HPDE6-E6E7 (cell line): ENCODE measurements at regions not wholly inside any gene's neighbourhood (a gene's known extent, or its start where the extent isn't known, plus 50 kb on each side); places are given as distances from the start of the nearest gene placed in this dataset.

Experiments
- DNase-seq: peaks from one replicate; pipeline ENCODE4 v3.0.0; 2011; ENCODE audit warnings: missing footprints; ENCODE audit errors: extremely low spot score

GRCh38 chr2:183284606-183285005 is 160.4 kb downstream of the NUP35 start:
- peak; percentile 69 for DNase-seq

DNA sequence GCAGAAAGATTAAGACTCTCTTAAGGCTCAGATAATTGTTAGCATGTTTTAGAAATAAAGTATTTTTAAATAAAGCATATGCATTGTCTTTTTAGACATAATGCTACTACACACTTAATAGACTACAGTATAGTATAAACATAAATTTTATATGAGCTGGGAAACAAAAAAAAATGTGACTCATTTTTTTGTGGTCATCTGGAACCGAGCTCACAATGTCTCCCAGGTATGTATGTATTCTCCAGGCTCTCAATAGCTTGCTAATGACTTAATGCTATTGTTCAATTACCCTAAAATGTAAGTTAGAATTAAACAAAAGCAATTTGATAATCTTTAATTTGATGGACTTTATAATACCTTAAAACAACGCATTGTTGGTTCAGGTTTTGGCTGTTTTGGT is 167.2 kb downstream of the NUP35 start:
- no peak for DNase-seq

DNA sequence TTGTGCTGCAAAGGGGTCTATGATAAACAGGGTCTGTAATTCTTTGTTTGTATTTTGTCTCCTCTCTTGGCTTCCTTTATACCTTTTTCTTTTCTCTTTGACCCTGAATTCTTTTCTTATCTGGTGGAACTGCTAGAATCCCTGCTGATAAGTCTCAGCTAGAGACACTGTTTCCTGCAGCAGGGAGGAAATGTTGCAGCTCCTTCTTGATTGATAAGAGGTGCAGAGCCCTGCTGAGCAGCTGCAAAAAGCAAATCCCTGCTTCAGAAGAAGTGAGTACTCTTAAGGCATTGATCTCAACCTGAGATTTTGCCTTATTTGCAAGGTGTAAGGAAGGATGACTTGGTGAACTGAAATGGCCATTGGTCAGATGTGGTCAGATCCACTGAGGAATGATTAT is 167.8 kb downstream of the NUP35 start:
- no peak for DNase-seq

GRCh38 chr2:183339311-183339710 is 215.1 kb downstream of the NUP35 start:
- DNase-seq: no peak

GRCh38 chr2:183341057-183341456 is 216.8 kb downstream of the NUP35 start:
- no peak for DNase-seq

DNA sequence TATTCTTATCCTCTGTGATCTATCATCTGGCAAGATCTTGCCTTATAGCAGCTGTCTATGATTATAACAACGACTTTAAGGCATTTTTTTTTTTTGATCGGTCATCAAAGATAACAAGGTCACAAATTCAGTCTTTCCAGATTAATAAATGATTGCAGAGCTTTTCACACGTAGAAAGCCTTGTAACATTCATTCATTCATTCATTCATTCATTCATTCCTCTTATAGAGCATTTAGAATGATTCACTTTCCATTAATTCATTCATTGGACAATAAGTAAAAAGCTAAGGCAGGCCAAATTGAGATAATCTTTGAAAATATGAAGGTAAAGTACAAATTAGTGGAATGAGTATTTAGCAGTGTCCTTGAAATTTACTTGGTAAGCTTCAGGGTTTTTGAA is 223.7 kb downstream of the NUP35 start:
- no peak for DNase-seq

DNA sequence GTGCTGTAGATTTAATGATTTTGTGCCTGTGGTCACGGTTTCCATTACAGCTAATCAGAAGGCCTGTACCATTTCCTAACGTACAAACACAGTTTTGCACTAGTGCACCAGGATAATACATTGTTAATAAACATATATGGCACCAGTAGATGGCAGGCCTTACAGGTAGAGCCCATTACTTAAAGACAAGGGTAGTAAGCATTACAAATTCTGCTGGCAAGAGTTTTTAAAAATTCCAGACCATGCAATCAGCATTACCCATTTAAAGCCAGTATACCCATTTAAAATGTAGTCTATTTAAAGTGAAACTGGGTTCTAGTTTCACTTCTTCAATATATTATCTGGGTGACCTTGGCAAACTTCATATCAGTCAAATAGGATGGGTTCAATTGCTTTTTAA is 224.2 kb downstream of the NUP35 start:
- no peak for DNase-seq

GRCh38 chr2:183349091-183349490 is 224.8 kb downstream of the NUP35 start:
- DNase-seq: no peak

GRCh38 chr2:183359867-183360266 is 235.6 kb downstream of the NUP35 start:
- no peak for DNase-seq

- DNase-seq: no peak
Observed at GRCh38 chr2:183371545-183371944, 247.3 kb downstream of the NUP35 start.

GRCh38 chr2:183375821-183376220 is 251.6 kb downstream of the NUP35 start:
- no peak for DNase-seq

GRCh38 chr2:183383854-183384253 is 259.6 kb downstream of the NUP35 start:
- no peak for DNase-seq

DNA sequence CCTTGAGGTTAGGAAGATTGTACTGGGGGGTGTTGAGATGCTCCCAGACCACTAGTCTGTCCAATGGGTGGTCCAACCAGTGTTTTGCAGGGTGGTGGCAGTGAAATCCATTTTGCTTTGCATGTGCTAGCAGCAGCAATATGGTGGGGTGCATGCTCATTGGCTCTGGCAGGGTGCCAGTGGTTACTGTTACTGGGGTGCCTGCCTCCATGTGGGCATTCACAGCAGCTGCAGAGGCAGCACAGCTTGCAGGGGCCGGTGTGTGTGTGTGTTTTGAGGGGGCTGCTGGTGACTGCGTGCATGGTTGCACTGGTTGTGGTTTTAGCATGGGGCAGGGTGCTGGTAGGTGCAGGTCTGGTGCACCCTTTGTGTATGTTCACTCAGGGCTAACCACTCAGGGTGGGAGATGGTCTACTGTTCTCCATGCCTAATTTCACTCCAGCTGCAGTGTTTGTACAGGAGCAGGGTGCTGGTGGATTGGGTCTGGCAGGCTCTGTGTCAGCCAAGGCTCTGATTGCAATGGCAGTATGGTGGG is 265.4 kb downstream of the NUP35 start:
- no peak for DNase-seq

DNA sequence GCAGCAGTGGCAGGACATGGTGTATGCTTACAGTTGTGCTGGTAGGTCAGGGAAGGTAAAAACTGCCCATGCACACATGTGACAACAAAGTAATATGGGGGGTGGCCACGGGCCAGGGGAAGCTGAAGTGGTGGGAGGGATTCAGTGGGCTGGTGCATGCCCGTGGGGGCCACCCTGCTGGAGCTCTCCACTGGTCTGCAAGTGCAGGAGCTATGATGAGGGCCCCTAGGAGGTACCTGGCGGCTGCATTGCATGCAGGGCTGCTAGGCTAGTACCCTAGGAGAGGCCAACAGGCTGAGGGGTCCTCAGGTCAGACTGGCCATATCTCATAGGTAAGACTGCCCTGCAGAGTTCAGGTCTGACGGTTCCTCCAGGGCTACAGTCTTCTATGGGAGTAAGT is 265.9 kb downstream of the NUP35 start:
- no peak for DNase-seq

DNA sequence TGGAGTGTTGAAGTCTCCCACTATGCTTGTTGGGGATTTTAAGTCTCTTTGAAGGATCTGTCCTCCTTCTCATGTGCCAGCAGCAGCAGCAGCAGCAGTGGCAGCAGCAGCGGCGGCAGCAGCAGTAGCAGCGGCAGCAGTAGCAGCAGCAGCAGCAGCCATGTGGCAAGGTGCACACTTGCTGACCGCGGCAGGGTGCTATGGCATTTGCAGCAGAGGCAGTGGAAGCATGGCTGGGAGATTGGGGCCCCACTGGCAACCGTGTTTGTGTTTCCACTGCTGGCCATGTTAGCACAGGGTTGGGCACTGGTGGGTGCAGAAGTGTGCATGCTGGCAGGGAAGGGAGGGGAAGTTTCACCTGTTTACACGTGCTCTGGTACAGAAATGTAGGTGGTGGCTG is 280.1 kb downstream of the NUP35 start:
- DNase-seq: no peak

DNA sequence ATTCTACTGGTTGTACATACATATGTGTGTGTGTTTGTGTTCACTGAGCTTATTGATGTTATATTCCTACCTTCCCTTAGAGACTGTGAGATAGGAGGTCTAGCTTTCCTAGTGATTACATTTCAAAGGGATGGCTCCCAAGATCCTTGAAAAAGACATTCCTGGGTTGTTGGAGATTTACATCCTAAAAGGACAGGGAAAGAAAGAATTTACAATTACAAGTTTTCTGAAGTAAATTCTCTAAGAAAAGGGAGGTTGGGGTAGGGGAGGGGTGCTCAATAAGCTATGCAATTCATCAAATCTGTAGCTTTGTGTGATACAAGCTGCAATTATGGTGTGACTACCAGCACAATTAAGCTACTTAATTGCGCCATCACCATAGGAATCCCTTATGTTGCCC is 284.3 kb downstream of the NUP35 start:
- no peak for DNase-seq

- DNase-seq: no peak
Observed at GRCh38 chr2:183409662-183410061, 285.4 kb downstream of the NUP35 start.

GRCh38 chr2:183416753-183417152 is 292.5 kb downstream of the NUP35 start:
- DNase-seq: no peak

DNA sequence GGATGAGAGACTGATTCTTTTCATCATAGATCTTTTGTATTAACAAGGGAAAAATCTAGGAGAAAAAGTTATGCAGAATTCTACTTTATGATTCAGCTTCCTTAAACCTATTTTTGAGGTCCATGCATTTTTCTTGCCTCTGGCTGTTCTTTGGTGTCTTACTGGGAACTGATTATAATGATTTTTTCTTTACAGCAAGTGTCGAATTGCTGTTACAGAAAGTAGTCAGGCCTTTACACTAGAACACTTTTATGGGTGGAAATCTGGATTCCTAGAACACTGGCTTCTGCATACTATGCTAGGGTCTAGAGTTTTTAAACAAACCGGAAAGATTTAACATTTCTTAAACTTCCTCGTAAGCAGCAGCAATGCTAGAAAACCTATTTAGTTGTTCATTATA is 302.6 kb downstream of the NUP35 start:
- no peak for DNase-seq

- DNase-seq: no peak
Observed at GRCh38 chr2:183427558-183427957, 303.3 kb downstream of the NUP35 start.

DNA sequence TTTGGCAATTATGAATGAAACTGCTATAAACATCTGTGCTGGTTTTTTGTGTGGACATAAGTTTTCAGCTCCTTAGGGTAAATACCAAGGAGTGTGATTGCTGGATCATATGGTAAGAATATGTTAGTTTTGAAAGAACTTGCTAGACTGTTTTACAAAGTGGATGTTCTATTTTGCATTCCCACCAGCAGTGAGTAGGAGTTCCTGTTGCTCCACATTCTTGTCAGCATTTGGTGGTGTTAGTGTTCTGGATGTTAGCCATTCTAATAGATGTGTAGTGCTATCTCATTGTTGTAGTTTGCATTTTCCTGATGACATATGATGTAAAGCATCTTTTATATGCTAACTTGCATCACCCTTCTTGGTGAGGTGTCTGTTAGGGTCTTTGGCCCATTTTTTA is 304.6 kb downstream of the NUP35 start:
- DNase-seq: no peak

- DNase-seq: no peak
Observed at GRCh38 chr2:183438541-183438940, 314.3 kb downstream of the NUP35 start.

GRCh38 chr2:183455056-183455455 is 330.8 kb downstream of the NUP35 start:
- no peak for DNase-seq

DNA sequence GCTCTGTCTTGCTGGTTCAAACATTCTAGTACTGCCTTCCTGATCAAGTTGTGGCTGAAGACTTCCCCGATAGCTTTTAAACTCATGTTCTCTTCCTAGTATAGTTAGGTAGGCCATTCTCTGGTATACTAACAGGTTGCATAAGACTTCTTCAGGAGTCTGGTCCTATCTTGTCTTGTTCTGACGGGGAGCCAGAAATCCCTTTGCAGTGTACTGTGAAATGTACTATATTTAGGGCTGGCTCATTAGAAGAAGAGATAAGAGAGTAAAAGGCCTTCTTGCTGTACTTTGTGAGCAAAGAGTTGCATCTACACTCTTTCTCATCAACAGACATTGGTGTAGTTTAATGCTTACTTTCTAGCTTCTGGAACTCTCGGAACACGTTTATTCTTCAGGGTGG is 331.9 kb downstream of the NUP35 start:
- DNase-seq: no peak

GRCh38 chr2:183458460-183458859 is 334.2 kb downstream of the NUP35 start:
- DNase-seq: no peak
